ENCODE measurements at regions not wholly inside any gene's neighbourhood (a gene's known extent, or its start where the extent isn't known, plus 50 kb on each side); places are given as distances from the start of the nearest gene placed in this dataset.
A peak's percentile ranks its signal among the peaks of the same experiment; 100 is the strongest.

GRCh38 chr20:22404419-22405170 is 179.8 kb downstream of the FOXA2 start:
- Mint-ChIP-seq H3K36me3 (no peaks in the 10 kb centered on the region), H3K4me3 (peak overlapping the region in 1 of 2 donors; percentile 90), H3K4me1 (peaks cover 16% of the 10 kb centered on the region), H3K27ac (no peak overlapping the region), H3K27me3 (ENCODE audit: low read depth in 3 of 3) (peaks cover 8 to 24% (median 16%) of the 10 kb centered on the region in 3 donors), H3K9me3 (no peaks in the 10 kb centered on the region)
- intact Hi-C loops (cut with micrococcal nuclease) = no loop called here
- Histone ChIP-seq H3K27ac (ENCODE audit: low read depth in 1 of 2, low read length in 2 of 2) (no peak overlapping the region), H3K27me3 (ENCODE audit: control insufficient read depth in 2 of 2, insufficient read depth in 2 of 2, low read length in 2 of 2) (peaks cover 0 to 3% of the 10 kb centered on the region in 2 donors), H4K20me1 (ENCODE audit: insufficient read depth, low read length) (no peaks in the 10 kb centered on the region), H2AFZ (ENCODE audit: insufficient read depth, low read depth, low read length, poor library complexity, severe bottlenecking) (peak overlapping the region; percentile 57), H3K9ac (ENCODE audit: insufficient read depth, low read length, poor library complexity, severe bottlenecking) (peak overlapping the region; percentile 9), H3K79me2 (ENCODE audit: insufficient read depth, low read length) (no peaks in the 10 kb centered on the region), H3K9me3 (replicated peaks in 1 of 2; ENCODE audit: control insufficient read depth in 1 of 2, insufficient read depth in 1 of 2, low read length in 2 of 2) (no peaks in the 10 kb centered on the region), H3K36me3 (replicated peaks in 1 of 2; ENCODE audit: control insufficient read depth in 1 of 2, insufficient read depth in 2 of 2, low read length in 2 of 2) (no peaks in the 10 kb centered on the region), H3K4me2 (replicated peaks; ENCODE audit: extremely low read depth, low read length, poor library complexity, severe bottlenecking) (peak overlapping the region; percentile 55), H3K4me3 (replicated peaks in 1 of 3; ENCODE audit: low read depth in 2 of 3, low read length in 3 of 3) (peak overlapping the region in 1 of 3 experiments; percentile 62), H3K4me1 (ENCODE audit: control insufficient read depth in 1 of 2, insufficient read depth in 2 of 2, low read length in 2 of 2) (peaks cover 5 to 10% of the 10 kb centered on the region in 2 donors)
- no peak for DNase-seq
- no peak for TF ChIP-seq CTCF (IDR thresholded peaks at IDR 0.05)
- WGBS (ENCODE audit: insufficient coverage) = 50% methylated on average over 2 of the region's 7 CpGs

GRCh38 chr20:22403632-22404361 is 180.6 kb downstream of the FOXA2 start:
- no peak for DNase-seq
- no peaks in the 10 kb centered on the region for H3K9me3 ChIP-seq (replicated peaks in 1 of 2; ENCODE audit: control insufficient read depth in 1 of 2, insufficient read depth in 1 of 2, low read length in 2 of 2)
- Mint-ChIP-seq H3K27me3 (ENCODE audit: low read depth in 3 of 3) (peaks cover 8 to 24% (median 16%) of the 10 kb centered on the region in 3 donors), H3K36me3 (no peaks in the 10 kb centered on the region), H3K9me3 (no peaks in the 10 kb centered on the region), H3K27ac (peak overlapping the region in 1 of 7 donors; percentile 2), H3K4me3 (peak overlapping the region; percentile 59 to 90), H3K4me1 (peaks cover 16% of the 10 kb centered on the region)
- H3K27me3 ChIP-seq (ENCODE audit: control insufficient read depth in 2 of 2, insufficient read depth in 2 of 2, low read length in 2 of 2) = peaks cover 0 to 3% of the 10 kb centered on the region in 2 donors
- H4K20me1 ChIP-seq (ENCODE audit: insufficient read depth, low read length) = no peaks in the 10 kb centered on the region
- H3K4me2 ChIP-seq (replicated peaks; ENCODE audit: extremely low read depth, low read length, poor library complexity, severe bottlenecking) = peak overlapping the region; percentile 55
- WGBS (ENCODE audit: insufficient coverage) = 15% methylated on average over 7 of the region's 13 CpGs
- H3K79me2 ChIP-seq (ENCODE audit: insufficient read depth, low read length) = no peaks in the 10 kb centered on the region
- H3K36me3 ChIP-seq (replicated peaks in 1 of 2; ENCODE audit: control insufficient read depth in 1 of 2, insufficient read depth in 2 of 2, low read length in 2 of 2) = no peaks in the 10 kb centered on the region
- peaks cover 5 to 10% of the 10 kb centered on the region in 2 donors for H3K4me1 ChIP-seq (ENCODE audit: control insufficient read depth in 1 of 2, insufficient read depth in 2 of 2, low read length in 2 of 2)
- H2AFZ ChIP-seq (ENCODE audit: insufficient read depth, low read depth, low read length, poor library complexity, severe bottlenecking) = peak overlapping the region; percentile 57
- intact Hi-C loops (cut with micrococcal nuclease) = no loop called here
- peak overlapping the region in 2 of 3 experiments; percentile 44 to 62 for H3K4me3 ChIP-seq (replicated peaks in 1 of 3; ENCODE audit: low read depth in 2 of 3, low read length in 3 of 3)
- peak overlapping the region; percentile 19 for H3K9ac ChIP-seq (ENCODE audit: insufficient read depth, low read length, poor library complexity, severe bottlenecking)
- no peak for TF ChIP-seq CTCF (IDR thresholded peaks at IDR 0.05)
- H3K27ac ChIP-seq (ENCODE audit: low read depth in 1 of 2, low read length in 2 of 2) = no peak overlapping the region

Data from CD14-positive monocyte (primary cell).